ENCODE measurements at regions not wholly inside any gene's neighbourhood (a gene's known extent, or its start where the extent isn't known, plus 50 kb on each side); places are given as distances from the start of the nearest gene placed in this dataset.

DNA sequence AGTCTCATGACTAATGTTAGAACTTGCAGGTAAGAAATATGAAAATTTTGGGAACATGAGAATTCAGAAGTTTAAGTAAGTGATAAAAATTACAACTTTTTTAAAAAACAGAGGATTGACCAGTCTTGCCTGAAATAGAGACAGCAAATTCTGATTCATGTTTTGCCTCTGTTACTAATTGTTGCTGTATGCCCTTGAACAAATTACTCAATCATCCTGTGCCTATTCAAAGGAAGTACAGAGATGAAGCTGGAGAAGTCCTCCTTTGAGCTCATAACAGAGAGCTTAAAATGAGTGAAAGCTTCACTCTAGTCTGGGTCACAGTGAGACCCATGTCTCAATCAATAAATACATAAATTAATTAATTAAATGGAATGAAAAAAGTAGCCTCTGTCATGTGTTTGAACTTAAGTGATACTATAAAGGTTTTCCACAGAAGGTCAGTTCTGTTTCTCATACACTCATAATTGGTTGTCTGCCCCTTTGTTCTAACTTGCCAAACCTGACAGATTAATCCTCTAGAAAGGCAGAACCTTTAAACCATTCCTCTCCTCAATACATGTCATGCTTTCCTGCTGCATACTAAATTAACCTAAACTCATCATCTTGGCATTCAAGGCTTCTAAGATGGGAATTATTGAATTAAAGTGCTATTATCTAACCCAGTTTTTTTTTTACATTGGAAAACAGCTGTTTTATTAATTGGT is 374.6 kb upstream of the LRATD1 start:
- in situ Hi-C loops (cut with MboI) (no loop called here), intact Hi-C loops (cut with micrococcal nuclease; ENCODE audit: unreplicated experiment) (no loop called here)
- BruUV-seq (replicated peaks) = no TSS peak
- Histone ChIP-seq H3K79me2 (ENCODE audit: control insufficient read depth, insufficient read depth, low read length) (no peaks in the 10 kb centered on the region), H2AFZ (ENCODE audit: control insufficient read depth, low read depth, low read length) (no peak overlapping the region), H4K20me1 (ENCODE audit: control insufficient read depth, insufficient read depth) (no peaks in the 10 kb centered on the region), H3K27ac (ENCODE audit: control insufficient read depth, insufficient read depth) (no peak overlapping the region), H3K9ac (ENCODE audit: control insufficient read depth, insufficient read depth, low read length) (no peak overlapping the region), H3K36me3 (ENCODE audit: control insufficient read depth in 2 of 2, insufficient read depth in 2 of 2, low read length in 1 of 2) (no peaks in the 10 kb centered on the region), H3K4me3 (no peak overlapping the region), H3K27me3 (replicated peaks in 1 of 2; ENCODE audit: control insufficient read depth in 2 of 2, insufficient read depth in 2 of 2, low read length in 1 of 2) (no peaks in the 10 kb centered on the region), H3K4me2 (ENCODE audit: control insufficient read depth, insufficient read depth) (no peak overlapping the region), H3K9me3 (replicated peaks; ENCODE audit: control insufficient read depth, insufficient read depth, low read length) (no peaks in the 10 kb centered on the region), H3K4me1 (ENCODE audit: control insufficient read depth, insufficient read depth, low read length) (no peaks in the 10 kb centered on the region)
- no peak for DNase-seq (ENCODE audit: low read depth, low spot score)
- POLR2A ChIA-PET = no interaction called here
- SMC1A ChIA-PET (ENCODE audit: uncharacterized antibody, unreplicated experiment) = no interaction called here
- RAD21 ChIA-PET (ENCODE audit: unreplicated experiment) = no interaction called here
- no peak for ATAC-seq
- CTCF ChIA-PET = no interaction called here
- FAIRE-seq = no peak
- TF ChIP-seq ZSCAN29 (IDR thresholded peaks at IDR 0.05) (no peak), ZNF207 (IDR thresholded peaks at IDR 0.05; ENCODE audit: borderline replicate concordance) (no peak), ZNF24 (IDR thresholded peaks at IDR 0.05) (no peak), PAX5 (IDR thresholded peaks at IDR 0.05; ENCODE audit: borderline replicate concordance, low read depth, low read length) (no peak), SUPT20H (IDR thresholded peaks at IDR 0.05; ENCODE audit: borderline replicate concordance, control insufficient read depth, low read depth, low read length) (no peak), KAT2A (conservative IDR thresholded peaks at IDR 0.05; ENCODE audit: control insufficient read depth, low read depth, low read length) (no peak), NRF1 (conservative IDR thresholded peaks at IDR 0.05; ENCODE audit: low read depth, low read length) (no peak), EP300 (IDR thresholded peaks at IDR 0.05; ENCODE audit: borderline replicate concordance in 1 of 2, control insufficient read depth in 1 of 2, low read depth in 2 of 2, low read length in 2 of 2) (no peak), RELB (IDR thresholded peaks at IDR 0.05; ENCODE audit: low read depth) (no peak), SMARCA5 (IDR thresholded peaks at IDR 0.05) (no peak), FOXK2 (IDR thresholded peaks at IDR 0.05) (no peak), PML (IDR thresholded peaks at IDR 0.05; ENCODE audit: low read length) (no peak), ATF7 (IDR thresholded peaks at IDR 0.05; ENCODE audit: low read depth) (no peak)
- TF ChIP-seq, protein P1, sequence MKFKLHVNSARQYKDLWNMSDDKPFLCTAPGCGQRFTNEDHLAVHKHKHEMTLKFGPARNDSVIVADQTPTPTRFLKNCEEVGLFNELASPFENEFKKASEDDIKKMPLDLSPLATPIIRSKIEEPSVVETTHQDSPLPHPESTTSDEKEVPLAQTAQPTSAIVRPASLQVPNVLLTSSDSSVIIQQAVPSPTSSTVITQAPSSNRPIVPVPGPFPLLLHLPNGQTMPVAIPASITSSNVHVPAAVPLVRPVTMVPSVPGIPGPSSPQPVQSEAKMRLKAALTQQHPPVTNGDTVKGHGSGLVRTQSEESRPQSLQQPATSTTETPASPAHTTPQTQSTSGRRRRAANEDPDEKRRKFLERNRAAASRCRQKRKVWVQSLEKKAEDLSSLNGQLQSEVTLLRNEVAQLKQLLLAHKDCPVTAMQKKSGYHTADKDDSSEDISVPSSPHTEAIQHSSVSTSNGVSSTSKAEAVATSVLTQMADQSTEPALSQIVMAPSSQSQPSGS (IDR thresholded peaks at IDR 0.05; ENCODE audit: low read length) = no peak
- TF ChIP-seq, protein P2, sequence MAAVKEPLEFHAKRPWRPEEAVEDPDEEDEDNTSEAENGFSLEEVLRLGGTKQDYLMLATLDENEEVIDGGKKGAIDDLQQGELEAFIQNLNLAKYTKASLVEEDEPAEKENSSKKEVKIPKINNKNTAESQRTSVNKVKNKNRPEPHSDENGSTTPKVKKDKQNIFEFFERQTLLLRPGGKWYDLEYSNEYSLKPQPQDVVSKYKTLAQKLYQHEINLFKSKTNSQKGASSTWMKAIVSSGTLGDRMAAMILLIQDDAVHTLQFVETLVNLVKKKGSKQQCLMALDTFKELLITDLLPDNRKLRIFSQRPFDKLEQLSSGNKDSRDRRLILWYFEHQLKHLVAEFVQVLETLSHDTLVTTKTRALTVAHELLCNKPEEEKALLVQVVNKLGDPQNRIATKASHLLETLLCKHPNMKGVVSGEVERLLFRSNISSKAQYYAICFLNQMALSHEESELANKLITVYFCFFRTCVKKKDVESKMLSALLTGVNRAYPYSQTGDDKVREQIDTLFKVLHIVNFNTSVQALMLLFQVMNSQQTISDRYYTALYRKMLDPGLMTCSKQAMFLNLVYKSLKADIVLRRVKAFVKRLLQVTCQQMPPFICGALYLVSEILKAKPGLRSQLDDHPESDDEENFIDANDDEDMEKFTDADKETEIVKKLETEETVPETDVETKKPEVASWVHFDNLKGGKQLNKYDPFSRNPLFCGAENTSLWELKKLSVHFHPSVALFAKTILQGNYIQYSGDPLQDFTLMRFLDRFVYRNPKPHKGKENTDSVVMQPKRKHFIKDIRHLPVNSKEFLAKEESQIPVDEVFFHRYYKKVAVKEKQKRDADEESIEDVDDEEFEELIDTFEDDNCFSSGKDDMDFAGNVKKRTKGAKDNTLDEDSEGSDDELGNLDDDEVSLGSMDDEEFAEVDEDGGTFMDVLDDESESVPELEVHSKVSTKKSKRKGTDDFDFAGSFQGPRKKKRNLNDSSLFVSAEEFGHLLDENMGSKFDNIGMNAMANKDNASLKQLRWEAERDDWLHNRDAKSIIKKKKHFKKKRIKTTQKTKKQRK (IDR thresholded peaks at IDR 0.05; ENCODE audit: low read depth, low read length) = no peak
